EH (cell line): ENCODE measurements at regions not wholly inside any gene's neighbourhood (a gene's known extent, or its start where the extent isn't known, plus 50 kb on each side); places are given as distances from the start of the nearest gene placed in this dataset.
"Not testable (repeated sequence)": the region's sequence is repeated elsewhere in the genome, so short reads cannot be mapped to it uniquely, and the experiment has no call there.

ENCODE experiments used
- DNase-seq: peaks from one replicate; pipeline ENCODE4 v3.0.0-alpha.2; 2015; ENCODE audit warnings: low read depth

GRCh38 chr3:145427355-145427754 lies 733.6 kb downstream of the PLOD2 start:
- no peak for DNase-seq

- no peak for DNase-seq
These were observed 731.4 kb downstream of the PLOD2 start for GRCh38 chr3:145429546-145429945.

GRCh38 chr3:145448436-145448835 lies 712.5 kb downstream of the PLOD2 start:
- no peak for DNase-seq

GRCh38 chr3:145450018-145450682 lies 710.8 kb downstream of the PLOD2 start:
- no peak for DNase-seq

GRCh38 chr3:145457825-145458552 lies 703.0 kb downstream of the PLOD2 start:
- no peak for DNase-seq

GRCh38 chr3:145459681-145460080 lies 701.3 kb downstream of the PLOD2 start:
- DNase-seq = not testable (repeated sequence)

GRCh38 chr3:145471976-145472375 lies 689.0 kb downstream of the PLOD2 start:
- DNase-seq = no peak

- DNase-seq = not testable (repeated sequence)
These were observed 678.2 kb downstream of the PLOD2 start for GRCh38 chr3:145482735-145483134.

- no peak for DNase-seq
These were observed 677.0 kb downstream of the PLOD2 start for GRCh38 chr3:145483992-145484391.

- no peak for DNase-seq
These were observed 672.0 kb downstream of the PLOD2 start for GRCh38 chr3:145489011-145489410.

- no peak for DNase-seq
These were observed 670.6 kb downstream of the PLOD2 start for GRCh38 chr3:145490088-145491048.

- DNase-seq = no peak
These were observed 668.5 kb downstream of the PLOD2 start for GRCh38 chr3:145492456-145492855.

GRCh38 chr3:145517416-145517815 lies 643.6 kb downstream of the PLOD2 start:
- not testable (repeated sequence) for DNase-seq

- no peak for DNase-seq
These were observed 642.3 kb downstream of the PLOD2 start for GRCh38 chr3:145518639-145519038.

GRCh38 chr3:145519398-145520047 lies 641.5 kb downstream of the PLOD2 start:
- no peak for DNase-seq

- DNase-seq = no peak
These were observed 638.8 kb downstream of the PLOD2 start for GRCh38 chr3:145522179-145522578.

- no peak for DNase-seq
These were observed 637.9 kb downstream of the PLOD2 start for GRCh38 chr3:145522893-145523651.

GRCh38 chr3:145531548-145531947 lies 629.4 kb downstream of the PLOD2 start:
- no peak for DNase-seq

- no peak for DNase-seq
These were observed 627.3 kb downstream of the PLOD2 start for GRCh38 chr3:145533696-145534095.

GRCh38 chr3:145536461-145536860 lies 624.5 kb downstream of the PLOD2 start:
- DNase-seq = no peak

- no peak for DNase-seq
These were observed 610.5 kb downstream of the PLOD2 start for GRCh38 chr3:145550522-145550921.
